NCI-H69 (cell line): ENCODE measurements at regions not wholly inside any gene's neighbourhood (a gene's known extent, or its start where the extent isn't known, plus 50 kb on each side); places are given as distances from the start of the nearest gene placed in this dataset.
A peak's percentile ranks its signal among the peaks of the same experiment; 100 is the strongest.
"Not testable (repeated sequence)": the region's sequence is repeated elsewhere in the genome, so short reads cannot be mapped to it uniquely, and the experiment has no call there.

Experiments
- DNase-seq: peaks from one replicate; lab custom pipeline; 2025; lab: John Stamatoyannopoulos, UW

DNA sequence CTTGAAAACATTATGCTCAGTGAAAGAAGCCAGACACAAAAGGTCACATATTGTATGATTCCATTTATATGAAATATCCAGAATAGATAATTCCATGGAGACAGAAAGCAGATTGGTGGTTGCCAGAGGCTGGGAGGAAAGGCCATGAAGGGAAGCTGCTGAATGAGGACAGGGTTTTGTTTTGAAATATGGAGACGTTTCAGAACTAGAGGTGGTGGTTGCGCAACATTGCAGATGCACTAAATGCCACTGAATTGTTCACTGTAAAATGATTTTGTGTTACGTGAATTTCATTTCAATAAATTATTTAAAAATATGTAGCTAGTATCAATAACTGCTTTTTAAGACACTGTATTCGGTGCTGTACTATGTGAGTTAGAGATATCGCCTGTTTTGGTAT is 101.7 kb upstream of the ZNF236 start:
- no peak for DNase-seq

DNA sequence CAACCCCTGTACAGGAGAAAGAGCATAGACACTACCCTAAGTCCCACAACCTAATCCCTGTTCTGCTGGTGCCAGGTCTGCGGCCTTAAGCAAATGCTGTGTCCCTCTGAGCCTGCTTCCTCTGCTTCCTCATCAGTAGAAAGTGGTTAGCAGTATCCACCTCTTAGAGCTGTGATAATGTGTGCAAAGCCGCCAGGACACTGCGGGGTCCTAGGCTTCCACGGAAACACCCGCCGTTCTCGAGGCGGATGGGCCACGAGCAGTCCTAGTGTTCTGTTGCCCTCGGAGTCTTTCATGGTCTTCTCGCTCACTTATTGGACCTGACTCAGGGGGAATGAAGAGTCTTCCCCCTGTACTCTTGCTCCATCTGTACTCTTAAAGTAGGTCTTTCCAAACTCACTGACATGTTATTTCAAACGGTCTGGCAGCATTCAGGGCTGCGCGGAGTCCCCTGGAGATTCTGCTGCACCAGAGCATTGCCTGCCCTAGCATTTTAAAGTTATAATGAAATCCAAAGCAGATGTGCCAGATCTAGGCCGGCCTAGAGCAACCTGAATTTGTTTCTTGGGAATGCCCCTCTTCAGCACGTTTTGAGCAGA is 107.2 kb upstream of the ZNF236 start:
- no peak for DNase-seq

- DNase-seq = no peak
Measured at GRCh38 chr18:76713432-76713831, 108.9 kb upstream of the ZNF236 start.

- no peak for DNase-seq
Measured at GRCh38 chr18:76712511-76713140, 109.7 kb upstream of the ZNF236 start.

DNA sequence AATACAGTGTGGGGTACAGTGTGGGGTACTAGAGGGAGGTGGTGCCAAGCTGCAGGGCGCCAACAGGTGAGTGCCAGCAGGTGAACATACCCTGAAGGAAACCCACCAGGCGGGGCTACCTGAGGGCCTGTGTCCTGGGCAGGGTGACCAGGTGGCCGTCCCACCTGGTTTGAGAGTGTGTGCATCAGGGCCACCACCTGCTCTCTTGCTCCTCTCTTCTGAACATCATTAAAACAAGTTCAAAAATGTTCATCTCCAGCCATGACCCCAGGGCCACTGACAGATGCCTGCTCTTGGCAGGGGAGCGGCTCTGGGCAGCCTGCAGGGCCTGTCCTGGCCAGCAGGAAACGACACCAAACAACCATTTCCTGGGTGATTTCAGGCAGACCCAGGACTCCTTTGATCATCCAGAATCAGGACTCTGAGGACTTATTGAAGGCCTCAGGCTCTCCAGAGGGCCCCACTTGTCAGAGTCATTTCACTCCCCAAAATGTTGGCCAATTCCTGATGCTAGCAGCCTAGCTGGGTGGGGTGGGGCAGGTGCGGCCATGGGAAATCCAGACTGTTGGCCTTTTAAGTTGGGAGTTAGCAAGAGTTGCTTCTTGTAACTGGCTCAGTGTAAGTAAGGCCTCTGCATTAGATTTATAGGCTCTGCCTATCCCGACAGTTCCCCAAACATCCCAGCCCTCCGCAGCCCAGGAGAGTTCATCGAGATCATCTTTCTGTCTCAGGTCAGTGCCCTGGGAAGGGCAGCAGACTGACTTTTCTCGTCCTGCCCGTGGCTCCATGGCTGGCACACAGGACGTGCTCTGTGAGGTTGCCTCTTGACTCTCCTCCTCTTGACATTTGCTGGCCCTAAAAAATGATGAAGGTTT is 111.5 kb upstream of the ZNF236 start:
- no peak for DNase-seq

GRCh38 chr18:76709659-76710645 is 112.4 kb upstream of the ZNF236 start:
- DNase-seq = peak; percentile 88

- DNase-seq = no peak
Measured at GRCh38 chr18:76708722-76709353, 113.5 kb upstream of the ZNF236 start.

DNA sequence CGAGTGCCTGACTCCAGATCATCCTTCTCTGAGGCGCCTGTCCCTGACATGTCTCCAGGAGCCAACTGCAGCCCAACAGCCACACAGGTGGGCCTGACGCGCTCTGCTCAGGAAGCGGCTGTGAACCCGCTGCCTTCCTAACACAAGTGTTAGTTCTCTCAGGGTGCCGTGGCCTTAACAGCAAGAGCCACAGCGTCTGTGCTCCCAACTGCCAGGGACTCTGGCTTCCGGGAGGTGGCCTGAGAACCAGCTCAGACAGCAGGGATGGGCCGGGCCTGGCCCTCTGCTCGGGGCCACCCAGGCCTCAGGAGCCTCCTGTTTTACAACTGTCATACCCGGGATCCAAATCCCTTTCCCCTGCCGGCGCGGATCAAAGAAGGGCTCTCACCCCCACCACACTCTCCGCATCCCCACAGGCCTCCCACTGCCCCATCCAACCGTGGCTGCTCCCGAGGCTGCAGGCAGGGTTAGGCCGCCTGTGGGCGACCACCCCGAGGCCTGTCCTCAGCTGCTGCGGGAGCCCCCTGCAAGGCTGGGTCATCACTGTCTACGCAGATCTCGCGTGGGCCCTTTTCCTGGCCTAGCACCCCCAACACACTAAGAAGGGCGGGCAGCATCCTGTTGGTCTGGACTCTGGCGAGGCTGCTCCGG is 114.2 kb upstream of the ZNF236 start:
- DNase-seq = no peak

- DNase-seq = no peak
Measured at GRCh38 chr18:76707534-76707933, 114.8 kb upstream of the ZNF236 start.

GRCh38 chr18:76704589-76704988 is 117.8 kb upstream of the ZNF236 start:
- not testable (repeated sequence) for DNase-seq

GRCh38 chr18:76699923-76700322 is 122.4 kb upstream of the ZNF236 start:
- no peak for DNase-seq

DNA sequence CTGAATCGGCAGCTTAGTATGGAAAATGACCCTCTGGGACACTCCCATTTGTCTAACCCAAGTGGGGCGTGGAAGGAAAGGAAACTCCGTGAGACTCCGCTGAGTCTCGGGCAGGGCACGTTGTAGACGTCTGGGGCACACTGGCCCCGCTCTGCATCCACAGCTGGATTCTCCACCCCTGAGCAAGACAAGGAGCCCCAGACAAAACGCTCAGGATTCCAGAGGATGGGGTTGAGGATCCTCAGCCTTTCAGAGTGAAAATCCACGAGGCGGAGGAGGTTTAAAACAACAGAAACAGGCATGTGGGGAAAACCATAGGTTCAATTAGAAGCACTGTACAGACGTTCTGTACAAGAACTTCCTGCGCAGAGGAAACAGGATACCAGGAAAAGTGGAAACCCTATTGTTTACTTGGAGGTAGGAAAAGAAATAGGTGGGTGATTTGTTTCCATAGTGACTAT is 124.9 kb upstream of the ZNF236 start:
- peak; percentile 85 for DNase-seq

- no peak for DNase-seq
Measured at GRCh38 chr18:76691800-76692199, 130.6 kb upstream of the ZNF236 start.

GRCh38 chr18:76689646-76690264 is 132.6 kb upstream of the ZNF236 start:
- DNase-seq = peak; percentile 25

DNA sequence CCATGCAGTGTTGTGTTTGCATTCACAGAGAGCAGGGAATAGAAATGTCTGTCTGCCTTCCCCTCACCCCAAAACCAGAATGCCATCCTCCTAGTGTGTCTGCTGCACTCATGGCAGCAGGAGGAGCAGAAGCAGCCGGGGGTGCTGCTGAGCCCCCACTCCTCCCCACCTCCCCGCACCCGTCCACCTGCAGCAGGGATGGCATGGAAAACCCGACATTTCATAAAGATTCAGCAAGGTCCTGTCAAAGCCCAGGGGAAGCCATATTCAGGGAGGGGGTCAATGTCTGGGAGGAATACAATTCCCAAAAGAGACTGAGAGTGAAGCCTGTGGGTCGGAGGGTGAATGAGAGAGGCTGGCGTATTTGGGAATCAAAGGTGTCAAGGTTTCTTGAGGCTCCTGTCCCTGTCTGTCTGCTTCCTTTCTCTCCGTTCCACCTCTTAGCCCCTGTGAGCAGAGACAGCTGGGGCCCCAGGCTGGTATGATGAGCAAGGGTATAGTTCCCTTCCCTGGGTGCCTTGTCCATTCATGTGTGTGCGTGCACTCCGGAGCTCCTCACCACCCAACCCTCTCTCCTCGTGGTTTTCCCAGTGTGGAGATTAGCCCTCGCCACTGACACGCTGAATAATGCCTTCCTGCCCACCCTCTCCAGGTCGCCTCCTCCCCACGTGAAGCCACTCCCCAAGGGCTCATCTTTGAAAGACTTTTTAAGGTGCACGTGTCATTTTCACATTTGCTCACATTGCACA is 133.5 kb upstream of the ZNF236 start:
- no peak for DNase-seq

- peak; percentile 89 for DNase-seq
Measured at GRCh38 chr18:76687304-76687962, 134.9 kb upstream of the ZNF236 start.

- DNase-seq = peak; percentile 85
Measured at GRCh38 chr18:76686737-76687231, 135.6 kb upstream of the ZNF236 start.

DNA sequence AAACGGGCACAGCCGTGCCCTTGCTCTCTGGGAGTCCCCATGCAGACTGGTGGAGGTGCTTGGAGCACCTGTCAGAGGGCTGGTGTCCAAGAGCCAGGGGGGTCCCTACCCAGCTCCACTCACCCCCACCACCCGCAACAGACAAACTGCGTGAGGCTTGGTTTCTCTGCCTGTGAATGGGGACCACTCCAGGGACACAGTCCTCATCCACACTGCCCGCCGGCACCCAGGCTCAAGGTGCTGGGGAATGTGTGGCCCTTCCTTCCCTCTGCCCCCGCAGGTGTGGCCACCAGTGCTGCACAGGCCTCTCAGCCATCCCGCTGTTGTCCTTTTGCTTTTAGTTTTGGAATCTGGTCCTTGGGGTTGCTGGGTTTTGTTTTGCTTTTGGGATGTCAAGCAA is 136.5 kb upstream of the ZNF236 start:
- DNase-seq = no peak

- DNase-seq = no peak
Measured at GRCh38 chr18:76685402-76685801, 137.0 kb upstream of the ZNF236 start.
